ENCODE measurements at regions not wholly inside any gene's neighbourhood (a gene's known extent, or its start where the extent isn't known, plus 50 kb on each side); places are given as distances from the start of the nearest gene placed in this dataset.

DNA sequence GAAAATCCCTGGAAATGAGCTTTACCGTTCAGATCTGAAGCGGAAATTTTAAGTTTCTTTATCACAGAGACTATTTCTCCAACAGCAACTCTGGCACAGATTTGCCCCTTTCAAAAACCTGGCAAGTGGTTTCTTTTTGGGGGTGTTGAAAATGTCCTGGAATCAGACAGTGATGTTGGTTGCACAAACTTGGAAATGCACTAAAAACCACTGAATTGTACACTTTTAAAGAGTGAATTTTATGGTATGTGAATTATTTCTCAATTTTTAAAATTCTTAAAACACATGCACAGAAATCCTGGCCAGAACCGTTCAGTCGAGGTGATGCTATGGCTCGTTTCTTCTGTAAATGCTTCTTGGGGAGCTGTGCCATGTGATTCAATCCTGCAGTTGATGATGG lies 121.2 kb upstream of the RBPJ start:
- TF ChIP-seq, protein P1, sequence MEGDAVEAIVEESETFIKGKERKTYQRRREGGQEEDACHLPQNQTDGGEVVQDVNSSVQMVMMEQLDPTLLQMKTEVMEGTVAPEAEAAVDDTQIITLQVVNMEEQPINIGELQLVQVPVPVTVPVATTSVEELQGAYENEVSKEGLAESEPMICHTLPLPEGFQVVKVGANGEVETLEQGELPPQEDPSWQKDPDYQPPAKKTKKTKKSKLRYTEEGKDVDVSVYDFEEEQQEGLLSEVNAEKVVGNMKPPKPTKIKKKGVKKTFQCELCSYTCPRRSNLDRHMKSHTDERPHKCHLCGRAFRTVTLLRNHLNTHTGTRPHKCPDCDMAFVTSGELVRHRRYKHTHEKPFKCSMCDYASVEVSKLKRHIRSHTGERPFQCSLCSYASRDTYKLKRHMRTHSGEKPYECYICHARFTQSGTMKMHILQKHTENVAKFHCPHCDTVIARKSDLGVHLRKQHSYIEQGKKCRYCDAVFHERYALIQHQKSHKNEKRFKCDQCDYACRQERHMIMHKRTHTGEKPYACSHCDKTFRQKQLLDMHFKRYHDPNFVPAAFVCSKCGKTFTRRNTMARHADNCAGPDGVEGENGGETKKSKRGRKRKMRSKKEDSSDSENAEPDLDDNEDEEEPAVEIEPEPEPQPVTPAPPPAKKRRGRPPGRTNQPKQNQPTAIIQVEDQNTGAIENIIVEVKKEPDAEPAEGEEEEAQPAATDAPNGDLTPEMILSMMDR (IDR thresholded peaks at IDR 0.05; ENCODE audit: low read length), result no peak
- TF ChIP-seq EZH2 (IDR thresholded peaks at IDR 0.05; ENCODE audit: borderline replicate concordance, low read length), result no peak

Measured in OCI-LY1 (cell line).